HEK293 (cell line): ENCODE measurements at regions not wholly inside any gene's neighbourhood (a gene's known extent, or its start where the extent isn't known, plus 50 kb on each side); places are given as distances from the start of the nearest gene placed in this dataset.
A peak's percentile ranks its signal among the peaks of the same experiment; 100 is the strongest.

ENCODE experiments used
- CTCF ChIA-PET: fragments of 350-600 bp; formaldehyde crosslinking; extraction: SDS; loops from one replicate; lab custom pipeline; 2021; ENCODE audit warnings: antibody characterized with exemption; lab: Yijun Ruan, JAX
- POLR2A ChIA-PET: fragments of 300-600 bp; formaldehyde crosslinking; extraction: SDS; loops from one replicate; lab custom pipeline; 2020; ENCODE audit warnings: antibody characterized with exemption, inconsistent platforms; lab: Yijun Ruan, JAX
- H3K27ac ChIP-seq: fragments of 200-500 bp; sonication (Bioruptor generic); 2 replicates; pipeline ENCODE4 v1.5.1; 2014; ENCODE audit warnings: low read depth, low read length, control low read depth, inconsistent platforms; ENCODE audit errors: extremely low read depth
- H3K36me3 ChIP-seq, 2 experiments: fragments of 200-500 bp in 1 of 2; sonication (Bioruptor generic) in 1 of 2; 1 replicate in 1 of 2; 2 replicates in 1 of 2; pipeline ENCODE4 v1.5.1; 2014 to 2017; ENCODE audit warnings: inconsistent platforms in 2 of 2, low read length in 2 of 2; ENCODE audit not compliant: control insufficient read depth in 2 of 2, insufficient read depth in 1 of 2
- H3K4me1 ChIP-seq: fragments of 200-500 bp; sonication (Bioruptor generic); 2 replicates; pipeline ENCODE4 v1.5.1; 2014; ENCODE audit warnings: mild to moderate bottlenecking, low read length, inconsistent platforms; ENCODE audit not compliant: control insufficient read depth, insufficient read depth
- H3K4me3 ChIP-seq: 2 replicates; pipeline ENCODE4 v1.5.1; 2011; ENCODE audit warnings: low read depth, mild to moderate bottlenecking, control low read depth, low read length, moderate library complexity
- H3K9me3 ChIP-seq: fragments of 200-500 bp; sonication (Bioruptor generic); 2 replicates; pipeline ENCODE4 v1.5.1; 2014; ENCODE audit warnings: low read depth, low read length, inconsistent platforms; ENCODE audit not compliant: control insufficient read depth, insufficient read depth
- AEBP2 ChIP-seq: fragments of 450-650 bp; formaldehyde crosslinking; IDR thresholded peaks from 2 replicates; pipeline ENCODE4 v1.5.1; 2016; ENCODE audit warnings: missing biosample characterization, missing genetic modification characterization, borderline replicate concordance
- BCL11B ChIP-seq: fragments of 450-650 bp; formaldehyde crosslinking; IDR thresholded peaks from 2 replicates; pipeline ENCODE4 v1.5.1; 2016; ENCODE audit warnings: low read depth, missing biosample characterization, missing genetic modification characterization
- CTCF ChIP-seq: fragments of 450-650 bp; formaldehyde crosslinking; IDR thresholded peaks from 2 replicates; pipeline ENCODE4 v1.5.1; 2016; ENCODE audit warnings: missing biosample characterization, missing genetic modification characterization
- KLF1 ChIP-seq: fragments of 450-650 bp; formaldehyde crosslinking; IDR thresholded peaks from 2 replicates; pipeline ENCODE4 v1.5.1; 2016; ENCODE audit warnings: missing biosample characterization, missing genetic modification characterization
- KLF8 ChIP-seq: fragments of 450-650 bp; formaldehyde crosslinking; IDR thresholded peaks from 2 replicates; pipeline ENCODE4 v1.5.1; 2016; ENCODE audit warnings: missing biosample characterization, missing genetic modification characterization
- OSR2 ChIP-seq: fragments of 450-650 bp; formaldehyde crosslinking; IDR thresholded peaks from 2 replicates; pipeline ENCODE4 v1.5.1; 2016; ENCODE audit warnings: missing biosample characterization, missing genetic modification characterization
- PRDM2 ChIP-seq: fragments of 450-650 bp; formaldehyde crosslinking; IDR thresholded peaks from 2 replicates; pipeline ENCODE4 v1.5.1; 2016; ENCODE audit warnings: missing biosample characterization, missing genetic modification characterization, borderline replicate concordance
- SCRT1 ChIP-seq: fragments of 450-650 bp; formaldehyde crosslinking; IDR thresholded peaks from 2 replicates; pipeline ENCODE4 v1.5.1; 2016; ENCODE audit warnings: missing biosample characterization, missing genetic modification characterization, borderline replicate concordance
- SP2 ChIP-seq: fragments of 450-650 bp; formaldehyde crosslinking; IDR thresholded peaks from 2 replicates; pipeline ENCODE4 v1.5.1; 2016; ENCODE audit warnings: missing biosample characterization, missing genetic modification characterization
- ZBTB26 ChIP-seq: fragments of 450-650 bp; formaldehyde crosslinking; optimal IDR thresholded peaks from 2 replicates; pipeline ENCODE3; 2016; ENCODE audit warnings: missing biosample characterization, mild to moderate bottlenecking, missing genetic modification characterization
- ZNF169 ChIP-seq: fragments of 450-650 bp; formaldehyde crosslinking; IDR thresholded peaks from 2 replicates; pipeline ENCODE4 v1.5.1; 2016; ENCODE audit warnings: missing biosample characterization, missing genetic modification characterization
- ZNF274 ChIP-seq, 2 experiments: fragments of 200-500 bp in 1 of 2; fragments of 450-650 bp in 1 of 2; sonication (Bioruptor generic) in 1 of 2; formaldehyde crosslinking in 1 of 2; IDR thresholded peaks; 2 replicates each; pipeline versions ENCODE4 v1.5.1 to v1.6.1; 2014 to 2016; ENCODE audit warnings: borderline replicate concordance in 1 of 2, inconsistent platforms in 1 of 2, low read length in 1 of 2, missing biosample characterization in 1 of 2, missing genetic modification characterization in 1 of 2
- ZNF302 ChIP-seq: fragments of 450-650 bp; formaldehyde crosslinking; IDR thresholded peaks from 2 replicates; pipeline ENCODE4 v1.5.1; 2016; ENCODE audit warnings: missing biosample characterization, missing genetic modification characterization, low read depth
- ZNF311 ChIP-seq: fragments of 450-650 bp; formaldehyde crosslinking; IDR thresholded peaks from 2 replicates; pipeline ENCODE4 v1.5.1; 2017; ENCODE audit warnings: missing biosample characterization, missing genetic modification characterization, borderline replicate concordance
- ZNF366 ChIP-seq: fragments of 450-650 bp; formaldehyde crosslinking; conservative IDR thresholded peaks from 2 replicates; pipeline ENCODE4 v1.5.1; 2016; ENCODE audit warnings: missing biosample characterization, missing genetic modification characterization
- ZNF548 ChIP-seq: fragments of 450-650 bp; formaldehyde crosslinking; IDR thresholded peaks from 2 replicates; pipeline ENCODE4 v1.5.1; 2016; ENCODE audit warnings: missing biosample characterization, missing genetic modification characterization
- ZNF600 ChIP-seq: fragments of 450-650 bp; formaldehyde crosslinking; IDR thresholded peaks from 2 replicates; pipeline ENCODE4 v1.5.1; 2016; ENCODE audit warnings: missing biosample characterization, missing genetic modification characterization
- ZNF654 ChIP-seq: fragments of 450-650 bp; formaldehyde crosslinking; IDR thresholded peaks from 2 replicates; pipeline ENCODE4 v1.5.1; 2016; ENCODE audit warnings: low read depth, missing biosample characterization, missing genetic modification characterization
- ZNF664 ChIP-seq: fragments of 450-650 bp; formaldehyde crosslinking; IDR thresholded peaks from 2 replicates; pipeline ENCODE4 v1.5.1; 2016; ENCODE audit warnings: missing biosample characterization, missing genetic modification characterization
- ZNF707 ChIP-seq: fragments of 450-650 bp; formaldehyde crosslinking; IDR thresholded peaks from 2 replicates; pipeline ENCODE4 v1.5.1; 2016; ENCODE audit warnings: missing biosample characterization, missing genetic modification characterization
- ZNF776 ChIP-seq: fragments of 450-650 bp; formaldehyde crosslinking; IDR thresholded peaks from 2 replicates; pipeline ENCODE4 v1.5.0; 2017; ENCODE audit warnings: missing biosample characterization, missing genetic modification characterization, borderline replicate concordance
- ZNF792 ChIP-seq: fragments of 450-650 bp; formaldehyde crosslinking; IDR thresholded peaks from 2 replicates; pipeline ENCODE4 v1.5.1; 2016; ENCODE audit warnings: missing biosample characterization, missing genetic modification characterization

GRCh38 chr5:52692606-52693005 is 95.1 kb upstream of the ITGA1 start (continued):
- TF ChIP-seq PRDM2 (tag by site-specific recombination): no peak

GRCh38 chr5:52693280-52693679 is 94.4 kb upstream of the ITGA1 start:
- no peak overlapping the region for H3K27ac ChIP-seq
- no peaks in the 10 kb centered on the region for H3K4me1 ChIP-seq
- ChIA-PET POLR2A (interaction anchor here (2.1 kb wide), 1 partner anchor 106 kb away, joined by 9 read pairs; no protein-coding TSS in a partner anchor), CTCF (interaction anchor here (0.6 to 1.9 kb wide), 20 partner anchors 11 to 471 kb away, joined by 3 to 13 read pairs (median 4); no protein-coding TSS in a partner anchor)
- H3K4me3 ChIP-seq: no peak overlapping the region
- no peaks in the 10 kb centered on the region for H3K36me3 ChIP-seq
- H3K9me3 ChIP-seq: no peaks in the 10 kb centered on the region
- TF ChIP-seq KLF8 (tag by site-specific recombination) (no peak), AEBP2 (tag by site-specific recombination) (no peak), ZNF654 (tag by site-specific recombination) (0 out of 2 replicates have a peak, but pooled peaks have one; percentile 27), ZNF311 (no peak), CTCF (tag by site-specific recombination) (peak; percentile 21; the same call in 1 of the 2 replicates)

- no peak overlapping the region for H3K4me3 ChIP-seq
- no peaks in the 10 kb centered on the region for H3K36me3 ChIP-seq
- H3K4me1 ChIP-seq: no peaks in the 10 kb centered on the region
- H3K27ac ChIP-seq: no peak overlapping the region
- TF ChIP-seq ZNF776 (tag by site-specific recombination): no peak
- TF ChIP-seq ZBTB26 (tag by site-specific recombination): no peak
- no peak for TF ChIP-seq ZNF169 (tag by site-specific recombination)
- no peak for TF ChIP-seq ZNF664 (tag by site-specific recombination)
- TF ChIP-seq SP2 (tag by site-specific recombination): no peak
- no peak for TF ChIP-seq ZNF366 (tag by site-specific recombination)
- TF ChIP-seq ZNF707 (tag by site-specific recombination): no peak
- TF ChIP-seq KLF1: no peak
- TF ChIP-seq ZNF302: no peak
- TF ChIP-seq BCL11B (tag by site-specific recombination): no peak
- no peak for TF ChIP-seq ZNF274 (IDR thresholded peaks at IDR 0.05; ENCODE audit: low read length)
- no peak for TF ChIP-seq ZNF274 (tag by site-specific recombination; IDR thresholded peaks at IDR 0.05; ENCODE audit: borderline replicate concordance)
- no peak for TF ChIP-seq SCRT1 (tag by site-specific recombination)
- no peak for TF ChIP-seq ZNF792 (tag by site-specific recombination)
- no peak for TF ChIP-seq OSR2
- TF ChIP-seq ZNF600 (tag by site-specific recombination): no peak
- TF ChIP-seq ZNF548 (tag by site-specific recombination): no peak
- no peaks in the 10 kb centered on the region for H3K9me3 ChIP-seq
- ChIA-PET POLR2A (interaction anchor here (2.1 kb wide), 1 partner anchor 105 kb away, joined by 9 read pairs; no protein-coding TSS in a partner anchor), CTCF (interaction anchor here (0.8 to 1.9 kb wide), 9 partner anchors 10 to 295 kb away, joined by 3 to 13 read pairs (median 4); no protein-coding TSS in a partner anchor)
Observed at GRCh38 chr5:52693836-52694235, 93.9 kb upstream of the ITGA1 start.
